ENCODE measurements at regions not wholly inside any gene's neighbourhood (a gene's known extent, or its start where the extent isn't known, plus 50 kb on each side); places are given as distances from the start of the nearest gene placed in this dataset.

DNA sequence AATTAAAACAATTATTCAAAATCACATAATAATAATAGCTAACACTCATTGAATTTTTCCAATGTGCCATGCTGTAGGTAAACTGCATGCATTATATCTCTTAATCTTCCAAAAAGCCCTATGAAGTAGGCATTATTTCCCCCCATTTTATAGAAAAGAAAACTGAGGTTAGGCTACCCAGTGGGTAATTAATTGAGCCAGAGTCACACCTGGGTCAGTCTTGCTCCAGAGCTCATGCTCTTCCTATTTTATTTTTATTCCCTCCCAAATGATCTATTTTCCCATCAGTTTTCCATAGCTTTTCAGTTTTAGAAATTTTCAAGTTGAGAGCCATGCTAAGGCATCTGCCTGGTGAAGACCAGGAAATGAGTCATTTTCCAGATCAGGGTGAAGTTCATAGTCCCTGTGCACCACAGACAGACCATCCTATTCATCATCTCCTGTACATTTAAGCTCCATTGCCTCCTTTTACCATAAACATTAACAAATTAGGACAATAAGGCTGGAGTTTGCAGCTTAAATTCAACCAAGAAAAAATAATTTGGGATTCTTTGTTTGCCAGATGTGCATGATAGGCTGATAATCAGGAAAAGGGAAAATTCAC, 417.3 kb downstream of the OTOL1 start:
- no peaks in the 10 kb centered on the region for H4K20me1 ChIP-seq (replicated peaks; ENCODE audit: control insufficient read depth, insufficient read depth, low read length)
- POLR2A ChIA-PET = no interaction called here
- H3K9ac ChIP-seq (ENCODE audit: insufficient read depth in 1 of 2, low read depth in 2 of 2, low read length in 2 of 2) = no peak overlapping the region
- H3K4me2 ChIP-seq (ENCODE audit: insufficient read depth, low read length) = no peak overlapping the region
- H3K9me3 ChIP-seq (replicated peaks; ENCODE audit: control insufficient read depth, insufficient read depth, low read depth, low read length) = no peaks in the 10 kb centered on the region
- H3K4me3 ChIP-seq = no peak overlapping the region
- ATAC-seq (no peak), DNase-seq (ENCODE audit: extremely low read depth in 1 of 4, low spot score in 3 of 4) (no peak), FAIRE-seq (no peak)
- H3K9me1 ChIP-seq (ENCODE audit: control insufficient read depth, insufficient read depth, low read length) = no peaks in the 10 kb centered on the region
- no peaks in the 10 kb centered on the region for H3K4me1 ChIP-seq (replicated peaks in 1 of 2; ENCODE audit: control insufficient read depth in 2 of 2, insufficient read depth in 2 of 2, low read length in 2 of 2)
- H3K79me2 ChIP-seq (ENCODE audit: control insufficient read depth, insufficient read depth, low read length) = no peaks in the 10 kb centered on the region
- no peak overlapping the region for H2AFZ ChIP-seq (ENCODE audit: low read depth, low read length)
- intact Hi-C loops (cut with micrococcal nuclease) = no loop called here
- no peak overlapping the region for H3K27ac ChIP-seq (ENCODE audit: extremely low read depth, low read depth, low read length)
- H3K36me3 ChIP-seq (ENCODE audit: control insufficient read depth, insufficient read depth, low read length) = no peaks in the 10 kb centered on the region
- no peaks in the 10 kb centered on the region for H3K27me3 ChIP-seq (ENCODE audit: control insufficient read depth in 2 of 2, insufficient read depth in 2 of 2, low read length in 2 of 2)
- in situ Hi-C loops (cut with MboI) = no loop called here
- BruUV-seq (replicated peaks) = no TSS peak
- CTCF ChIA-PET (ENCODE audit: low intra/inter-chr PET ratio) = no interaction called here
- TF ChIP-seq LCOR (CRISPR knock-in tag; IDR thresholded peaks at IDR 0.05) (no peak), ZFP91 (CRISPR knock-in tag; IDR thresholded peaks at IDR 0.05) (no peak), CREB5 (CRISPR knock-in tag; IDR thresholded peaks at IDR 0.05) (no peak), FIP1L1 (IDR thresholded peaks at IDR 0.05; ENCODE audit: low read depth, low read length, poor library complexity, severe bottlenecking) (no peak), ZBTB49 (CRISPR knock-in tag; IDR thresholded peaks at IDR 0.05; ENCODE audit: borderline replicate concordance) (no peak), SIN3A (IDR thresholded peaks at IDR 0.05; ENCODE audit: borderline replicate concordance in 2 of 2, control insufficient read depth in 1 of 2, low read depth in 2 of 2, low read length in 2 of 2) (no peak)
